Activated CD8-positive, alpha-beta memory T cell treated with anti-CD3 and anti-CD28 coated beads for 36 hours (primary cell): ENCODE measurements at regions not wholly inside any gene's neighbourhood (a gene's known extent, or its start where the extent isn't known, plus 50 kb on each side); places are given as distances from the start of the nearest gene placed in this dataset.
"Not testable (repeated sequence)": the region's sequence is repeated elsewhere in the genome, so short reads cannot be mapped to it uniquely, and the experiment has no call there.

Experiments used
- CTCF ChIA-PET: fragments of 350-600 bp; sonication (Branson Sonifier 250); formaldehyde crosslinking; loops from one replicate; lab custom pipeline; 2021; ENCODE audit warnings: antibody characterized with exemption; lab: Charles Lee
- POLR2A ChIA-PET: fragments of 350-600 bp; sonication (Branson Sonifier 250); formaldehyde crosslinking; loops from one replicate; lab custom pipeline; 2021; ENCODE audit warnings: antibody characterized with exemption; lab: Charles Lee

DNA sequence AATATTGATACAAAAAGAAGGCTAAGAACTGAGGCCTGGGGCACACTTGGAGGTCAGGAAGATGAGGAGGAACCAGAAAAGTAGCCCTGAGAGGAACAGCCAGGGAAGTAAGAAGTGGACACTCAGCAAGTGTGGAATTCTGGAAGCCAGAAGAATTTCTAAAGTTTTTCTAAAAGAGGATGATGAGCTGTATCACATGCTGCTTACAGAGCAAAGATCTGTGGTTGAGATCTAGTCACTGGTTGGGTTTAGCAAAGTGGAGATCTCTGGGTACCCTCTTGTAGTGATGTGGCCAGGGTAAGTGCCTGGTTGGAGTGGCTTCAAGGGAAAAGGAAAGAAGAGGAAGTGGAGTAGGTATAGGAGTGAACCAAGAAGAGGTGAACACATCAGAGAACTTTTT lies 95.4 kb upstream of the DAZL start:
- CTCF ChIA-PET: interaction anchor here (0.6 kb wide), 1 partner anchor 559 kb away, joined by 6 read pairs; no protein-coding TSS in a partner anchor

GRCh38 chr3:16704941-16705340 lies 99.7 kb upstream of the DAZL start:
- ChIA-PET CTCF (no interaction called here), POLR2A (no interaction called here)

More for the DNA sequence above, 95.4 kb upstream of the DAZL start:
- POLR2A ChIA-PET: no interaction called here

DNA sequence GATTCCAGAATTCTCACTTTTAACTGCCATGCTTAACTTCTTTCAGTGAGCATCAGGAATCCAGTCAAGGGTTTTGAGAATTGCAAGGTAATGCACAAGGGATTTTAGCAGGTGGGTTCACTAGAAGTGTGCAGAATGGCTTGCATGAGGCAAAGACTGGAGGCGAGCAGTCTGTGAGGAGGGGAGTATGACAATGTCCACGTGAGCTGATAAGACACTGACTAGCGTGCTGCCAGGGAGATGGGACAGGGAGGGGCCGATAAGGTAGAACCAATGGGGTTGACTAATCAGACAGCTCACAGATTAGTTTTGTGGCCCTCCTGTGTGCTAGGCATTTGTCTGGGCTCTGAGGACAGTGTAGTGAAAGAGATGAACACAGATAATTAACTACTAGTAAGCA lies 102.0 kb upstream of the DAZL start:
- ChIA-PET CTCF (no interaction called here), POLR2A (no interaction called here)

DNA sequence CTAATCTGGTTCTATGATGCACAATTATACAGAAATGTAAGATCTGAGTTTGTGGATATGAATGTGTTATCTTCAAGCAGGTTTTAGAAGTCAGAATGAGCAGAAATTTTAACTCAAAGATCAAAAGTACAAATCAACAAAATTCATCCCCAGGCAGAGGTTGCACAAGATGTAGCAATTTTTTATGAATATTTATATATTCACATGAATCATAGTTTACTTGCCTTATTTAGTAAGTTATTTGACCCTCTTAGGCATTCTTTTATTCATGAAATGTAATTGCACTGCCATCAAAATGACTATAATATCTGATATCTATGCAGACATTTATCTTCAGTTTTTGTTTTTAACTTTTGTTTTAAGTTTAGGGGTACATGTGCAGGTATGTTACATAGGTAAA lies 103.1 kb upstream of the DAZL start:
- CTCF ChIA-PET: no interaction called here
- POLR2A ChIA-PET: no interaction called here

GRCh38 chr3:16711691-16712090 lies 106.5 kb upstream of the DAZL start:
- POLR2A ChIA-PET, CTCF ChIA-PET: not testable (repeated sequence)

GRCh38 chr3:16715281-16715680 lies 110.1 kb upstream of the DAZL start:
- POLR2A ChIA-PET: no interaction called here
- CTCF ChIA-PET: no interaction called here

- ChIA-PET POLR2A (no interaction called here), CTCF (no interaction called here)
Observed at GRCh38 chr3:16719426-16719825, 114.2 kb upstream of the DAZL start.

- CTCF ChIA-PET: no interaction called here
- POLR2A ChIA-PET: no interaction called here
Observed at GRCh38 chr3:16720367-16720940, 115.2 kb upstream of the DAZL start.

- CTCF ChIA-PET: no interaction called here
- POLR2A ChIA-PET: no interaction called here
Observed at GRCh38 chr3:16721494-16721893, 116.3 kb upstream of the DAZL start.

GRCh38 chr3:16723978-16724377 lies 118.8 kb upstream of the DAZL start:
- POLR2A ChIA-PET: no interaction called here

GRCh38 chr3:16724487-16724886 lies 119.3 kb upstream of the DAZL start:
- CTCF ChIA-PET: no interaction called here
- POLR2A ChIA-PET: no interaction called here

More at GRCh38 chr3:16723978-16724377, 118.8 kb upstream of the DAZL start:
- CTCF ChIA-PET: no interaction called here

DNA sequence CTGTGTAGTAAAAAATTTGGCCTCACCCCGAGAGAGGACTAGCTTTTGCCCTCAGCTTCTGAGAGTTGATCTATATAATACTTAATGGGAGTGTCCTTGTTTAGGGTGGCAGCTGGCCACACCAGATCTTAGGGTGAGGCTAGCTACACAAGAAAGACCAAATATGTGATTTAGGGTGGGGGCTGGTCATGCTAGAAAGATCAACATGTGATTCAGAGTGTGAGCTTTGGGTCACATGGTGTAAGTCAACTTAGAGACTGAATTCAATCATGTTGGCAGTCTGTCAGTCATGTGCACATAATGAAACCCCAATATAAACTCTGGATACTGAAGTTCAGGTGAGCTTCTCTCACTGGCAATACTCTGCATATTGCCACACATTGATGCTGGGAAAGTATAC lies 120.7 kb upstream of the DAZL start:
- CTCF ChIA-PET: no interaction called here
- POLR2A ChIA-PET: no interaction called here

GRCh38 chr3:16728770-16729745 lies 123.8 kb upstream of the DAZL start:
- POLR2A ChIA-PET: no interaction called here
- CTCF ChIA-PET: no interaction called here

- CTCF ChIA-PET: interaction anchor here (0.7 kb wide), 1 partner anchor 49 kb away, joined by 8 read pairs; no protein-coding TSS in a partner anchor
- POLR2A ChIA-PET: no interaction called here
Observed at GRCh38 chr3:16738451-16738850, 133.2 kb upstream of the DAZL start.

DNA sequence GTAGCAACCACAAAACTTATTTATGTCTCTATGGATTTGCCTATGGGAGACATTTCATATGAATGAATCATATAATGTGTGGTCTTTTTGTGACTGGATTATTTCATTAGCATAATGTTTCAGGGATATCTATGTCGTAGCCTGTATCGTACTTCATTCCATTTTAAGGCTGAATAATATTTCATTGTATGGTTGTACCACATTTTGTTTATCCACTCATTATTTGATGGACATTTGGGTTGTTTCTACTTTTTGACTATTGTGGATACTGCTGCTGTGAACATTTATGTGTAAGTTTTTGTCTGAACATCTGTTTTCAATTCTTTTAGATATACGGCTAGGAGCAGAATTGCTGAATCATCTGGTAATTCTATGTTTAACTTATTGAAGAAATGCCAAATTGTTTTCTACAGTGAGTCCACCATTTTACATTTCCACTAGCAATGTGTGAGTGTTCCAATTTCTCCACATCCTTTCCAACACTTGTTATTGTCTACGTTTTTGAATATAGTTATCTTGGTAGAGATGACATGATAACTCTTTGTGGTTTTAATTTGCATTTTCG lies 134.4 kb upstream of the DAZL start:
- ChIA-PET CTCF (no interaction called here), POLR2A (no interaction called here)

DNA sequence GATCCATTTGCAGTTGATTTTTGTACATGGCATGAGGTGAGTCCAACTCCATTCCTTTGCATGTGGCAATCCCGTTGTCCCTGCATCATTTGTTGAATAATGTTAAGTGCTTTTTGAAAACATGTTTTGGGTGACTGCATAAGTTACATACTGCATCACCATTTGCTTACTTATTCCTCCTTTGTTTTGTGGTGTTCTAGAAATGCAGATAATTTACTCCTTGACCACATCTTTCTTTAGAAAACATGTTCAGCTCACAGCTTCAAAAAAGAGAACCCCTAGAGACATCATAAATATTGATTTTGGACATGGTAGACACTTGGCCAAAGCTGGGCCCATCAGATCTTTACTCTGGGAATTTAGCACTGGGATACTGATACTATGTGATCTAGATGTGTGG lies 135.3 kb upstream of the DAZL start:
- ChIA-PET POLR2A (no interaction called here), CTCF (no interaction called here)

GRCh38 chr3:16741103-16741758 lies 136.0 kb upstream of the DAZL start:
- CTCF ChIA-PET: no interaction called here
- POLR2A ChIA-PET: no interaction called here

GRCh38 chr3:16741890-16742289 lies 136.7 kb upstream of the DAZL start:
- CTCF ChIA-PET: interaction anchor here (0.6 kb wide), 1 partner anchor 9 kb away, joined by 3 read pairs; no protein-coding TSS in a partner anchor
- POLR2A ChIA-PET: no interaction called here

- ChIA-PET POLR2A (no interaction called here), CTCF (no interaction called here)
Observed at GRCh38 chr3:16743276-16743675, 138.1 kb upstream of the DAZL start.
